ENCODE measurements at regions not wholly inside any gene's neighbourhood (a gene's known extent, or its start where the extent isn't known, plus 50 kb on each side); places are given as distances from the start of the nearest gene placed in this dataset.

DNA sequence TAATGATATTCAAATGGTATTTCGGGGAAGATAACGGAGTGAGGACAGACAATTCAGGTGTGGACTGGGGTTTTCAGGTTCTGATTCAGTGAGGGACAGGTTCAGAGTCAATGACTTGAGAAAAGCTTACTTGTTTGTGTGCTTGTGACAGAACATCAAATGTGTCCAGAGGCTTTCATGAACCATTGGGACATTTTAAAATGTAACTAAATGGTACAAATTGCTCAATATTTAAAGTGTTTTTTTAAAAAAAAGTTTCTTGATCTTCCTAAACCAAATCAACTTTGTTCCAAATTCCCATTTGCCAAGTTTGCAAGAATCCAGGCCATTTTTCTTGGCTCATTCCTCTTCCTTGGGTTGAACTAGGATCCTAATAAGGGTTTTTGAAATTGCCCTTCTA lies 59.4 kb upstream of the BZW1 start:
- H3K27me3 Mint-ChIP-seq: peaks cover 18% of the 10 kb centered on the region
- Histone ChIP-seq H3K4me3 (ENCODE audit: low read length) (no peak overlapping the region), H3K27me3 (ENCODE audit: control insufficient read depth in 1 of 2, insufficient read depth in 2 of 2, low read length in 2 of 2) (no peaks in the 10 kb centered on the region), H3K9me3 (ENCODE audit: control insufficient read depth in 1 of 2, insufficient read depth in 1 of 2, low read length in 2 of 2) (no peaks in the 10 kb centered on the region), H3K27ac (ENCODE audit: low read depth in 1 of 2, low read length in 2 of 2) (no peak overlapping the region), H3K36me3 (ENCODE audit: insufficient read depth, low read length) (no peaks in the 10 kb centered on the region), H3K4me1 (ENCODE audit: insufficient read depth, low read length) (no peaks in the 10 kb centered on the region)
- ChIA-PET POLR2A (no interaction called here), CTCF (no interaction called here)
- H3K36me3 Mint-ChIP-seq (ENCODE audit: low read depth): no peaks in the 10 kb centered on the region
- no peaks in the 10 kb centered on the region for H3K4me1 Mint-ChIP-seq (ENCODE audit: low read depth)
- H3K27ac Mint-ChIP-seq: no peak overlapping the region
- intact Hi-C loops (cut with DNase I, micrococcal nuclease): loop anchor here in 1 of 2 experiments (5.0 kb wide), 1 partner anchor 85 kb away; no protein-coding TSS in a partner anchor
- TF ChIP-seq, protein P1, sequence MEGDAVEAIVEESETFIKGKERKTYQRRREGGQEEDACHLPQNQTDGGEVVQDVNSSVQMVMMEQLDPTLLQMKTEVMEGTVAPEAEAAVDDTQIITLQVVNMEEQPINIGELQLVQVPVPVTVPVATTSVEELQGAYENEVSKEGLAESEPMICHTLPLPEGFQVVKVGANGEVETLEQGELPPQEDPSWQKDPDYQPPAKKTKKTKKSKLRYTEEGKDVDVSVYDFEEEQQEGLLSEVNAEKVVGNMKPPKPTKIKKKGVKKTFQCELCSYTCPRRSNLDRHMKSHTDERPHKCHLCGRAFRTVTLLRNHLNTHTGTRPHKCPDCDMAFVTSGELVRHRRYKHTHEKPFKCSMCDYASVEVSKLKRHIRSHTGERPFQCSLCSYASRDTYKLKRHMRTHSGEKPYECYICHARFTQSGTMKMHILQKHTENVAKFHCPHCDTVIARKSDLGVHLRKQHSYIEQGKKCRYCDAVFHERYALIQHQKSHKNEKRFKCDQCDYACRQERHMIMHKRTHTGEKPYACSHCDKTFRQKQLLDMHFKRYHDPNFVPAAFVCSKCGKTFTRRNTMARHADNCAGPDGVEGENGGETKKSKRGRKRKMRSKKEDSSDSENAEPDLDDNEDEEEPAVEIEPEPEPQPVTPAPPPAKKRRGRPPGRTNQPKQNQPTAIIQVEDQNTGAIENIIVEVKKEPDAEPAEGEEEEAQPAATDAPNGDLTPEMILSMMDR (IDR thresholded peaks at IDR 0.05): no peak
- ATAC-seq (ENCODE audit: poor library complexity): no peak
- no peaks in the 10 kb centered on the region for H3K9me3 Mint-ChIP-seq
- no peak for DNase-seq
- H3K4me3 Mint-ChIP-seq: no peak overlapping the region

DNA sequence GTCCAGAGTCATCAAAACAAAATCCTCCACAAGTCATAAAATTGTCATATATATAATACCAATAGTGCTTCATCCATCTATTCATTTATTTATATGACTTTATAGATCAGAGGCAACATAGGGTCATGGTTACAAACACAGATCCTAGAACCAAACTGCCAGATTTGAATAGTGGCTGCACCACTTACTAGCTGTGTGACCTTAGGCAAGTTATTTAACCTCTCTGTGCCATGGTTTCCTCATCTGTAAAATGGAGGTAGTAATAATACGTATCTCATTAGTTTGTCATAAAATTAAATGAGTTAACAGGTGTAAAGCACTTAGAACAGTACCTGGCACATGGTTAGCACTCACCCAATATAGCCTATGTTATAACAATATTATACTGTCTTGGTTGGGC lies 58.9 kb upstream of the BZW1 start:
- no peaks in the 10 kb centered on the region for H3K27me3 ChIP-seq (ENCODE audit: control insufficient read depth in 1 of 2, insufficient read depth in 2 of 2, low read length in 2 of 2)
- Mint-ChIP-seq H3K9me3 (no peaks in the 10 kb centered on the region), H3K4me1 (ENCODE audit: low read depth) (no peaks in the 10 kb centered on the region), H3K27ac (no peak overlapping the region), H3K4me3 (no peak overlapping the region), H3K27me3 (peaks cover 18% of the 10 kb centered on the region), H3K36me3 (ENCODE audit: low read depth) (no peaks in the 10 kb centered on the region)
- intact Hi-C loops (cut with DNase I, micrococcal nuclease): loop anchor here in 1 of 2 experiments (5.0 kb wide), 1 partner anchor 86 kb away; no protein-coding TSS in a partner anchor
- no peaks in the 10 kb centered on the region for H3K4me1 ChIP-seq (ENCODE audit: insufficient read depth, low read length)
- no peak overlapping the region for H3K27ac ChIP-seq (ENCODE audit: low read depth in 1 of 2, low read length in 2 of 2)
- no peak overlapping the region for H3K4me3 ChIP-seq (ENCODE audit: low read length)
- POLR2A ChIA-PET: no interaction called here
- DNase-seq (no peak), ATAC-seq (ENCODE audit: poor library complexity) (no peak)
- TF ChIP-seq, protein P1 (IDR thresholded peaks at IDR 0.05): no peak
- H3K9me3 ChIP-seq (ENCODE audit: control insufficient read depth in 1 of 2, insufficient read depth in 1 of 2, low read length in 2 of 2): no peaks in the 10 kb centered on the region
- CTCF ChIA-PET: no interaction called here
- H3K36me3 ChIP-seq (ENCODE audit: insufficient read depth, low read length): no peaks in the 10 kb centered on the region

- Histone ChIP-seq H3K9me3 (ENCODE audit: control insufficient read depth in 1 of 2, insufficient read depth in 1 of 2, low read length in 2 of 2) (no peaks in the 10 kb centered on the region), H3K4me3 (ENCODE audit: low read length) (no peak overlapping the region), H3K27me3 (ENCODE audit: control insufficient read depth in 1 of 2, insufficient read depth in 2 of 2, low read length in 2 of 2) (no peaks in the 10 kb centered on the region), H3K27ac (ENCODE audit: low read depth in 1 of 2, low read length in 2 of 2) (no peak overlapping the region), H3K4me1 (ENCODE audit: insufficient read depth, low read length) (no peaks in the 10 kb centered on the region), H3K36me3 (ENCODE audit: insufficient read depth, low read length) (no peaks in the 10 kb centered on the region)
- ATAC-seq (ENCODE audit: poor library complexity): no peak
- ChIA-PET CTCF (no interaction called here), POLR2A (no interaction called here)
- Mint-ChIP-seq H3K27ac (no peak overlapping the region), H3K4me3 (no peak overlapping the region), H3K9me3 (no peaks in the 10 kb centered on the region), H3K4me1 (ENCODE audit: low read depth) (no peaks in the 10 kb centered on the region), H3K36me3 (ENCODE audit: low read depth) (no peaks in the 10 kb centered on the region), H3K27me3 (peaks cover 10% of the 10 kb centered on the region)
- intact Hi-C loops (cut with DNase I, micrococcal nuclease): no loop called here
- DNase-seq: no peak
- TF ChIP-seq, protein P1 (IDR thresholded peaks at IDR 0.05): no peak
Observed at GRCh38 chr2:200756618-200757321, 54.9 kb upstream of the BZW1 start.
